Naive B cell (primary cell): ENCODE measurements at regions not wholly inside any gene's neighbourhood (a gene's known extent, or its start where the extent isn't known, plus 50 kb on each side); places are given as distances from the start of the nearest gene placed in this dataset.

Experiments
- ATAC-seq, 2 donors: fragments of 150-1000 bp; cut with Tn5 transposase; 2 replicates each; pipeline ENCODE4 v1.10.0; 2021; ENCODE audit warnings: low read depth in 2 of 2, mild to moderate bottlenecking in 2 of 2, moderate library complexity in 2 of 2
- DNase-seq: peaks from one replicate; pipeline ENCODE4 v3.0.0; 2022
- H3K27ac Mint-ChIP-seq, 6 donors: one replicate each; pipeline ENCODE4 v1.8.0; 2020 to 2022; ENCODE audit warnings: mild to moderate bottlenecking in 6 of 6, mixed read lengths in 6 of 6, moderate library complexity in 5 of 6, inconsistent platforms in 2 of 6
- H3K27me3 Mint-ChIP-seq, 3 donors: one replicate each; pipeline ENCODE4 v1.8.0; 2021 to 2022; ENCODE audit warnings: mixed read lengths in 3 of 3, mild to moderate bottlenecking in 1 of 3
- H3K36me3 Mint-ChIP-seq, 2 donors: one replicate each; pipeline ENCODE4 v1.8.0; 2020 to 2022; ENCODE audit warnings: mixed read lengths in 2 of 2, inconsistent platforms in 1 of 2, mild to moderate bottlenecking in 1 of 2
- H3K4me1 Mint-ChIP-seq, 3 donors: one replicate each; pipeline ENCODE4 v1.8.0; 2020 to 2022; ENCODE audit warnings: mixed read lengths in 3 of 3, inconsistent platforms in 1 of 3, mild to moderate bottlenecking in 1 of 3, moderate library complexity in 1 of 3
- H3K4me3 Mint-ChIP-seq, 8 donors: one replicate each; pipeline ENCODE4 v1.8.0; 2020 to 2022; ENCODE audit warnings: mild to moderate bottlenecking in 8 of 8, mixed read lengths in 8 of 8, moderate library complexity in 8 of 8, inconsistent platforms in 2 of 8
- H3K9me3 Mint-ChIP-seq, 7 donors: one replicate each; pipeline ENCODE4 v1.8.0; 2020 to 2022; ENCODE audit warnings: mixed read lengths in 7 of 7, mild to moderate bottlenecking in 5 of 7, inconsistent platforms in 2 of 7, moderate library complexity in 1 of 7

GRCh38 chr3:102259663-102260062 is 175.2 kb upstream of the ZPLD1 start:
- Mint-ChIP-seq H3K27me3 (peaks cover 0 to 7% (median 4%) of the 10 kb centered on the region in 3 donors), H3K4me3 (no peak overlapping the region), H3K36me3 (no peaks in the 10 kb centered on the region), H3K9me3 (no peaks in the 10 kb centered on the region), H3K27ac (peak overlapping the region in 1 of 6 donors; percentile 52), H3K4me1 (peaks cover 4 to 15% (median 4%) of the 10 kb centered on the region in 3 donors)
- ATAC-seq (no peak), DNase-seq (no peak)

GRCh38 chr3:102265720-102266119 is 169.1 kb upstream of the ZPLD1 start:
- no peak for ATAC-seq
- Mint-ChIP-seq H3K4me3 (no peak overlapping the region), H3K27ac (peak overlapping the region in 1 of 6 donors; percentile 31), H3K36me3 (no peaks in the 10 kb centered on the region), H3K4me1 (no peaks in the 10 kb centered on the region), H3K9me3 (peaks cover 0 to 5% (median 0%) of the 10 kb centered on the region in 7 donors), H3K27me3 (peaks cover 8 to 33% (median 17%) of the 10 kb centered on the region in 3 donors)
- no peak for DNase-seq

- DNase-seq, result no peak
- Mint-ChIP-seq H3K27me3 (peaks cover 8 to 29% (median 11%) of the 10 kb centered on the region in 3 donors), H3K9me3 (peaks cover 0 to 13% (median 0%) of the 10 kb centered on the region in 7 donors)
Observed at GRCh38 chr3:102269406-102269805, 165.4 kb upstream of the ZPLD1 start.

GRCh38 chr3:102290241-102290640 is 144.6 kb upstream of the ZPLD1 start:
- no peak overlapping the region for H3K27ac Mint-ChIP-seq
- H3K4me3 Mint-ChIP-seq, result no peak overlapping the region
- H3K27me3 Mint-ChIP-seq, result peaks cover 9 to 33% (median 22%) of the 10 kb centered on the region in 3 donors
- peaks cover 0 to 43% (median 17%) of the 10 kb centered on the region in 7 donors for H3K9me3 Mint-ChIP-seq
- no peak for ATAC-seq
- no peaks in the 10 kb centered on the region for H3K4me1 Mint-ChIP-seq
- H3K36me3 Mint-ChIP-seq, result peaks cover 4 to 9% of the 10 kb centered on the region in 2 donors
- DNase-seq, result no peak

More at GRCh38 chr3:102269406-102269805, 165.4 kb upstream of the ZPLD1 start:
- no peak for ATAC-seq
- no peak overlapping the region for H3K4me3 Mint-ChIP-seq
- no peak overlapping the region for H3K27ac Mint-ChIP-seq
- no peaks in the 10 kb centered on the region for H3K36me3 Mint-ChIP-seq
- H3K4me1 Mint-ChIP-seq, result no peaks in the 10 kb centered on the region

- H3K27ac Mint-ChIP-seq, result no peak overlapping the region
- no peak for ATAC-seq
- DNase-seq, result no peak
- peaks cover 8 to 20% (median 18%) of the 10 kb centered on the region in 3 donors for H3K27me3 Mint-ChIP-seq
- no peak overlapping the region for H3K4me3 Mint-ChIP-seq
- peaks cover 0 to 28% (median 3%) of the 10 kb centered on the region in 7 donors for H3K9me3 Mint-ChIP-seq
- H3K36me3 Mint-ChIP-seq, result no peaks in the 10 kb centered on the region
- no peaks in the 10 kb centered on the region for H3K4me1 Mint-ChIP-seq
Observed at GRCh38 chr3:102295756-102296155, 139.1 kb upstream of the ZPLD1 start.

GRCh38 chr3:102297072-102297658 is 137.7 kb upstream of the ZPLD1 start:
- peaks cover 0 to 28% (median 1%) of the 10 kb centered on the region in 7 donors for H3K9me3 Mint-ChIP-seq
- no peak for DNase-seq
- H3K36me3 Mint-ChIP-seq, result no peaks in the 10 kb centered on the region
- no peak for ATAC-seq
- no peak overlapping the region for H3K4me3 Mint-ChIP-seq
- no peak overlapping the region for H3K27ac Mint-ChIP-seq
- H3K27me3 Mint-ChIP-seq, result peaks cover 12 to 23% (median 22%) of the 10 kb centered on the region in 3 donors
- no peaks in the 10 kb centered on the region for H3K4me1 Mint-ChIP-seq

GRCh38 chr3:102299125-102299877 is 135.5 kb upstream of the ZPLD1 start:
- Mint-ChIP-seq H3K9me3 (peaks cover 0 to 11% (median 0%) of the 10 kb centered on the region in 7 donors), H3K36me3 (no peaks in the 10 kb centered on the region), H3K27me3 (peaks cover 17 to 32% (median 19%) of the 10 kb centered on the region in 3 donors), H3K4me3 (no peak overlapping the region), H3K27ac (no peak overlapping the region), H3K4me1 (no peaks in the 10 kb centered on the region)
- DNase-seq (no peak), ATAC-seq (no peak)

- Mint-ChIP-seq H3K4me3 (no peak overlapping the region), H3K9me3 (no peaks in the 10 kb centered on the region), H3K27ac (no peak overlapping the region), H3K36me3 (no peaks in the 10 kb centered on the region), H3K27me3 (peaks cover 15 to 29% (median 17%) of the 10 kb centered on the region in 3 donors), H3K4me1 (no peaks in the 10 kb centered on the region)
- no peak for DNase-seq
- ATAC-seq, result no peak
Observed at GRCh38 chr3:102301155-102301880, 133.5 kb upstream of the ZPLD1 start.

GRCh38 chr3:102302020-102302419 is 132.8 kb upstream of the ZPLD1 start:
- Mint-ChIP-seq H3K4me3 (no peak overlapping the region), H3K27ac (no peak overlapping the region), H3K4me1 (no peaks in the 10 kb centered on the region), H3K36me3 (no peaks in the 10 kb centered on the region), H3K9me3 (no peaks in the 10 kb centered on the region), H3K27me3 (peaks cover 14 to 29% (median 17%) of the 10 kb centered on the region in 3 donors)
- ATAC-seq, result no peak
- DNase-seq, result no peak

- no peak for ATAC-seq
- DNase-seq, result no peak
- Mint-ChIP-seq H3K4me3 (no peak overlapping the region), H3K4me1 (no peaks in the 10 kb centered on the region), H3K27ac (no peak overlapping the region), H3K27me3 (peaks cover 17 to 20% (median 19%) of the 10 kb centered on the region in 3 donors), H3K9me3 (peaks cover 0 to under 1% (median 0%) of the 10 kb centered on the region in 7 donors), H3K36me3 (no peaks in the 10 kb centered on the region)
Observed at GRCh38 chr3:102304550-102304949, 130.3 kb upstream of the ZPLD1 start.

- DNase-seq (no peak), ATAC-seq (no peak)
- Mint-ChIP-seq H3K9me3 (peaks cover 0 to 5% (median 0%) of the 10 kb centered on the region in 7 donors), H3K4me1 (no peaks in the 10 kb centered on the region), H3K27ac (no peak overlapping the region), H3K27me3 (peaks cover 12 to 17% (median 13%) of the 10 kb centered on the region in 3 donors), H3K4me3 (no peak overlapping the region), H3K36me3 (no peaks in the 10 kb centered on the region)
Observed at GRCh38 chr3:102307442-102307841, 127.4 kb upstream of the ZPLD1 start.

- H3K27me3 Mint-ChIP-seq, result peaks cover 8 to 17% (median 13%) of the 10 kb centered on the region in 3 donors
- no peak for ATAC-seq
Observed at GRCh38 chr3:102329066-102329465, 105.7 kb upstream of the ZPLD1 start.

GRCh38 chr3:102329561-102329960 is 105.3 kb upstream of the ZPLD1 start:
- DNase-seq (no peak), ATAC-seq (no peak)
- Mint-ChIP-seq H3K4me3 (no peak overlapping the region), H3K4me1 (no peaks in the 10 kb centered on the region), H3K27ac (no peak overlapping the region), H3K36me3 (no peaks in the 10 kb centered on the region), H3K9me3 (no peaks in the 10 kb centered on the region), H3K27me3 (peaks cover 8 to 17% (median 14%) of the 10 kb centered on the region in 3 donors)

More at GRCh38 chr3:102329066-102329465, 105.7 kb upstream of the ZPLD1 start:
- no peak overlapping the region for H3K27ac Mint-ChIP-seq
- no peak for DNase-seq
- no peak overlapping the region for H3K4me3 Mint-ChIP-seq
- no peaks in the 10 kb centered on the region for H3K36me3 Mint-ChIP-seq
- no peaks in the 10 kb centered on the region for H3K9me3 Mint-ChIP-seq
- no peaks in the 10 kb centered on the region for H3K4me1 Mint-ChIP-seq
